ENCODE measurements at regions not wholly inside any gene's neighbourhood (a gene's known extent, or its start where the extent isn't known, plus 50 kb on each side); places are given as distances from the start of the nearest gene placed in this dataset.

- no peaks in the 10 kb centered on the region for H3K9me3 ChIP-seq (replicated peaks in 1 of 3)
- no peaks in the 10 kb centered on the region for H3K27me3 ChIP-seq
- no peaks in the 10 kb centered on the region for H3K36me3 ChIP-seq (replicated peaks in 1 of 2)
- no peaks in the 10 kb centered on the region for H3K4me1 ChIP-seq (replicated peaks in 1 of 2)
- H3K27ac ChIP-seq: no peak overlapping the region
- H3K4me3 ChIP-seq: no peak overlapping the region
- WGBS, 4 donors: 60 to 94% (median 67%) methylated on average over 1 to 2 of the region's 2 CpGs
- no peak for DNase-seq
- intact Hi-C loops (cut with DNase I): no loop called here
- no peak for TF ChIP-seq POLR2A (IDR thresholded peaks at IDR 0.05)
- TF ChIP-seq, protein P1, sequence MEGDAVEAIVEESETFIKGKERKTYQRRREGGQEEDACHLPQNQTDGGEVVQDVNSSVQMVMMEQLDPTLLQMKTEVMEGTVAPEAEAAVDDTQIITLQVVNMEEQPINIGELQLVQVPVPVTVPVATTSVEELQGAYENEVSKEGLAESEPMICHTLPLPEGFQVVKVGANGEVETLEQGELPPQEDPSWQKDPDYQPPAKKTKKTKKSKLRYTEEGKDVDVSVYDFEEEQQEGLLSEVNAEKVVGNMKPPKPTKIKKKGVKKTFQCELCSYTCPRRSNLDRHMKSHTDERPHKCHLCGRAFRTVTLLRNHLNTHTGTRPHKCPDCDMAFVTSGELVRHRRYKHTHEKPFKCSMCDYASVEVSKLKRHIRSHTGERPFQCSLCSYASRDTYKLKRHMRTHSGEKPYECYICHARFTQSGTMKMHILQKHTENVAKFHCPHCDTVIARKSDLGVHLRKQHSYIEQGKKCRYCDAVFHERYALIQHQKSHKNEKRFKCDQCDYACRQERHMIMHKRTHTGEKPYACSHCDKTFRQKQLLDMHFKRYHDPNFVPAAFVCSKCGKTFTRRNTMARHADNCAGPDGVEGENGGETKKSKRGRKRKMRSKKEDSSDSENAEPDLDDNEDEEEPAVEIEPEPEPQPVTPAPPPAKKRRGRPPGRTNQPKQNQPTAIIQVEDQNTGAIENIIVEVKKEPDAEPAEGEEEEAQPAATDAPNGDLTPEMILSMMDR (IDR thresholded peaks at IDR 0.05): no peak
Measured at GRCh38 chr9:119841016-119841415, 471.8 kb upstream of the BRINP1 start.

DNA sequence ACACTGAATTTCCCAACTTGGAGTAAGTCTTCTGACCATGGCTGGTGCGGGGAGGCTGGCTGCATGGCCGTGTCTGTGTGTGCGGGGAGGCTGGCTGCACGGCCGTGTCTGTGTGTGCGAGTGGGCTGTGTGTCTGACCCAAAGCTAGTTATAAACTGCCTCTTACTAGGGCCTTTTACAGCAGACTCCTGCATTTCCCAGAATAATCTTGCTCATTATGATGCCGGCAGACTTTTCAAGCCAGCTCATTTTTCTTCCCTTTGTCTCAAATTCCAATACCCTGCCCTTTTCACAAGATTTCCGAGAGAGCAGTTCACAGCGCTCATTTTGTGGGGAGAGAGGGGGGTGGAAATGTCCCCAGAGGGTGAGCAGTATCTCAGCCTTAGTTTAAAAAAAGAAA is 470.7 kb upstream of the BRINP1 start:
- H3K4me3 ChIP-seq: no peak overlapping the region
- no peak overlapping the region for H3K27ac ChIP-seq

GRCh38 chr9:119838210-119838609 is 469.0 kb upstream of the BRINP1 start:
- Histone ChIP-seq H3K27ac (no peak overlapping the region), H3K4me3 (no peak overlapping the region), H3K4me1 (replicated peaks in 1 of 2) (no peaks in the 10 kb centered on the region), H3K36me3 (replicated peaks in 1 of 2) (no peaks in the 10 kb centered on the region), H3K27me3 (no peaks in the 10 kb centered on the region), H3K9me3 (replicated peaks in 1 of 3) (no peaks in the 10 kb centered on the region)
- no peak for TF ChIP-seq POLR2A (IDR thresholded peaks at IDR 0.05)
- TF ChIP-seq, protein P1 (IDR thresholded peaks at IDR 0.05): no peak
- intact Hi-C loops (cut with DNase I): no loop called here
- 54 to 70% (median 65%) methylated on average over 5 of the region's 5 CpGs for WGBS, 4 donors
- no peak for DNase-seq

More for the DNA sequence above, 470.7 kb upstream of the BRINP1 start:
- WGBS, 4 donors: 48 to 72% (median 68%) methylated on average over 5 to 9 of the region's 9 CpGs
- H3K4me1 ChIP-seq (replicated peaks in 1 of 2): no peaks in the 10 kb centered on the region
- no peak for TF ChIP-seq POLR2A (IDR thresholded peaks at IDR 0.05)
- TF ChIP-seq, protein P1 (IDR thresholded peaks at IDR 0.05): no peak
- no peak for DNase-seq
- intact Hi-C loops (cut with DNase I): no loop called here
- no peaks in the 10 kb centered on the region for H3K27me3 ChIP-seq
- H3K9me3 ChIP-seq (replicated peaks in 1 of 3): no peaks in the 10 kb centered on the region
- no peaks in the 10 kb centered on the region for H3K36me3 ChIP-seq (replicated peaks in 1 of 2)

DNA sequence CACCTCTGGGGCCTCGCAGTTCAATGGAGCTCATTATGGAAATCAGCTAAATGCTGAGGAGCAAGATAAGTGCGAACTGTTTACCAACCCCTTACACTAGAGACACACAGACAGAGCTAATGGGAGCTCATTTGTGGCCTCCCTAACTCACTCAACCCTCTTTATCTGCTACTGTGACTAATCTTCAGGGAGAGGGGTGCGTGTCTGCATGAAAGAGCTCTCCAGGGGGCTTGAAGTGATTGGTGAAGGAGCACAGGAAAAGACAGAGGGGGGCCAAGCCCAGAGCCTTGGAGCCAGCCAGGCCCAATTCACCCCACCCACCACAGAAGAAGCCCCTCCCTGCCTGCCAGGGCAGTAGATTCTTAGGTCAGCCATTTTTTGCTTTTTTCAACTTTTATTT is 466.8 kb upstream of the BRINP1 start:
- WGBS, 4 donors: 73 to 81% (median 76%) methylated on average over 3 of the region's 3 CpGs
- H3K36me3 ChIP-seq (replicated peaks in 1 of 2): no peaks in the 10 kb centered on the region
- no peak for DNase-seq
- no peak overlapping the region for H3K4me3 ChIP-seq
- H3K9me3 ChIP-seq (replicated peaks in 1 of 3): no peaks in the 10 kb centered on the region
- H3K27me3 ChIP-seq: no peaks in the 10 kb centered on the region
- no peaks in the 10 kb centered on the region for H3K4me1 ChIP-seq (replicated peaks in 1 of 2)
- TF ChIP-seq POLR2A (IDR thresholded peaks at IDR 0.05): no peak
- TF ChIP-seq, protein P1 (IDR thresholded peaks at IDR 0.05): no peak
- H3K27ac ChIP-seq: no peak overlapping the region
- intact Hi-C loops (cut with DNase I): no loop called here
